Neural crest cell (in vitro differentiated cells): ENCODE measurements at regions not wholly inside any gene's neighbourhood (a gene's known extent, or its start where the extent isn't known, plus 50 kb on each side); places are given as distances from the start of the nearest gene placed in this dataset.

Source experiments
- DNase-seq: peaks from one replicate; pipeline ENCODE4 v3.0.0; 2021; ENCODE audit warnings: low read depth, mixed read lengths, low spot score
- H3K27ac Mint-ChIP-seq: one replicate; pipeline ENCODE4 v1.8.0; 2021; ENCODE audit warnings: mild to moderate bottlenecking, mixed read lengths; ENCODE audit not compliant: unreplicated experiment
- H3K27me3 Mint-ChIP-seq: 2 replicates; pipeline ENCODE4 v1.8.0; 2021; ENCODE audit warnings: low read depth, mild to moderate bottlenecking, mixed read lengths
- H3K36me3 Mint-ChIP-seq: 2 replicates; pipeline ENCODE4 v1.8.0; 2021; ENCODE audit warnings: low read depth, mild to moderate bottlenecking, mixed read lengths
- H3K4me1 Mint-ChIP-seq: 2 replicates; pipeline ENCODE4 v1.8.0; 2021; ENCODE audit warnings: mixed read lengths
- H3K4me3 Mint-ChIP-seq: one replicate; pipeline ENCODE4 v1.8.0; 2021; ENCODE audit warnings: mild to moderate bottlenecking, mixed read lengths
- H3K9me3 Mint-ChIP-seq: 2 replicates; pipeline ENCODE4 v1.8.0; 2021; ENCODE audit warnings: mixed read lengths
- TF ChIP-seq, protein P1 (sequence below): fragments of 200-600 bp; sonication (generic); conservative IDR thresholded peaks from 2 replicates; pipeline ENCODE4 v1.5.0; 2021; ENCODE audit warnings: antibody characterized with exemption, mild to moderate bottlenecking

- DNase-seq, result no peak
- H3K9me3 Mint-ChIP-seq, result peaks cover 5% of the 10 kb centered on the region
- no peak overlapping the region for H3K4me3 Mint-ChIP-seq
Measured at GRCh38 chr6:53724501-53724900, 58.9 kb upstream of the KLHL31 start.

GRCh38 chr6:53723331-53723730 is 57.8 kb upstream of the KLHL31 start:
- Mint-ChIP-seq H3K27me3 (no peaks in the 10 kb centered on the region), H3K9me3 (peaks cover 2% of the 10 kb centered on the region), H3K27ac (no peak overlapping the region), H3K4me3 (no peak overlapping the region), H3K36me3 (no peaks in the 10 kb centered on the region), H3K4me1 (peaks cover 11% of the 10 kb centered on the region)
- no peak for DNase-seq
- TF ChIP-seq, protein P1, sequence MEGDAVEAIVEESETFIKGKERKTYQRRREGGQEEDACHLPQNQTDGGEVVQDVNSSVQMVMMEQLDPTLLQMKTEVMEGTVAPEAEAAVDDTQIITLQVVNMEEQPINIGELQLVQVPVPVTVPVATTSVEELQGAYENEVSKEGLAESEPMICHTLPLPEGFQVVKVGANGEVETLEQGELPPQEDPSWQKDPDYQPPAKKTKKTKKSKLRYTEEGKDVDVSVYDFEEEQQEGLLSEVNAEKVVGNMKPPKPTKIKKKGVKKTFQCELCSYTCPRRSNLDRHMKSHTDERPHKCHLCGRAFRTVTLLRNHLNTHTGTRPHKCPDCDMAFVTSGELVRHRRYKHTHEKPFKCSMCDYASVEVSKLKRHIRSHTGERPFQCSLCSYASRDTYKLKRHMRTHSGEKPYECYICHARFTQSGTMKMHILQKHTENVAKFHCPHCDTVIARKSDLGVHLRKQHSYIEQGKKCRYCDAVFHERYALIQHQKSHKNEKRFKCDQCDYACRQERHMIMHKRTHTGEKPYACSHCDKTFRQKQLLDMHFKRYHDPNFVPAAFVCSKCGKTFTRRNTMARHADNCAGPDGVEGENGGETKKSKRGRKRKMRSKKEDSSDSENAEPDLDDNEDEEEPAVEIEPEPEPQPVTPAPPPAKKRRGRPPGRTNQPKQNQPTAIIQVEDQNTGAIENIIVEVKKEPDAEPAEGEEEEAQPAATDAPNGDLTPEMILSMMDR, result no peak

More at GRCh38 chr6:53724501-53724900, 58.9 kb upstream of the KLHL31 start:
- no peaks in the 10 kb centered on the region for H3K27me3 Mint-ChIP-seq
- TF ChIP-seq, protein P1, result no peak
- H3K36me3 Mint-ChIP-seq, result no peaks in the 10 kb centered on the region
- H3K27ac Mint-ChIP-seq, result peak overlapping the region; percentile 35
- H3K4me1 Mint-ChIP-seq, result peaks cover 17% of the 10 kb centered on the region

DNA sequence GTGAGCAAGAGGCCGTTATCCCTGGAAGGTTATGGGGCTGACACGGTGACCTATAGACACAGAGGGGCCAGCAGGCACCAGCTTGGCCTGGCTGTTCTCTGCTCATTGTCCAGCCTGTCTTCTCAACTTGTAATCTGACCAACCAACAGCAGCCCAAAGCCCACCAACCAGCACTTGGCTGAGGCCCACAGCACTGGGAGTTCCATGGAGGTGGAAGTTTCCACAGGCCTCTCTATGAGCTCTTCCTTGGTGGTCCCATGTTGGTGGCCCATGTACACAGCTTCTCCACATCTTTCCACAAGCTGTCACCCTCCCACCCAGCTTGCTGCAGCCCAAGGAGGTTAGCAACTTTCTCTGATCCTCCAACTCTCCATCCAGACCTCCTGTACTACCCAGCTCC is 56.2 kb upstream of the KLHL31 start:
- H3K27ac Mint-ChIP-seq, result no peak overlapping the region
- DNase-seq, result no peak
- H3K27me3 Mint-ChIP-seq, result no peaks in the 10 kb centered on the region
- peaks cover 2% of the 10 kb centered on the region for H3K9me3 Mint-ChIP-seq
- TF ChIP-seq, protein P1, result no peak
- no peak overlapping the region for H3K4me3 Mint-ChIP-seq
- peaks cover 10% of the 10 kb centered on the region for H3K4me1 Mint-ChIP-seq
- no peaks in the 10 kb centered on the region for H3K36me3 Mint-ChIP-seq

DNA sequence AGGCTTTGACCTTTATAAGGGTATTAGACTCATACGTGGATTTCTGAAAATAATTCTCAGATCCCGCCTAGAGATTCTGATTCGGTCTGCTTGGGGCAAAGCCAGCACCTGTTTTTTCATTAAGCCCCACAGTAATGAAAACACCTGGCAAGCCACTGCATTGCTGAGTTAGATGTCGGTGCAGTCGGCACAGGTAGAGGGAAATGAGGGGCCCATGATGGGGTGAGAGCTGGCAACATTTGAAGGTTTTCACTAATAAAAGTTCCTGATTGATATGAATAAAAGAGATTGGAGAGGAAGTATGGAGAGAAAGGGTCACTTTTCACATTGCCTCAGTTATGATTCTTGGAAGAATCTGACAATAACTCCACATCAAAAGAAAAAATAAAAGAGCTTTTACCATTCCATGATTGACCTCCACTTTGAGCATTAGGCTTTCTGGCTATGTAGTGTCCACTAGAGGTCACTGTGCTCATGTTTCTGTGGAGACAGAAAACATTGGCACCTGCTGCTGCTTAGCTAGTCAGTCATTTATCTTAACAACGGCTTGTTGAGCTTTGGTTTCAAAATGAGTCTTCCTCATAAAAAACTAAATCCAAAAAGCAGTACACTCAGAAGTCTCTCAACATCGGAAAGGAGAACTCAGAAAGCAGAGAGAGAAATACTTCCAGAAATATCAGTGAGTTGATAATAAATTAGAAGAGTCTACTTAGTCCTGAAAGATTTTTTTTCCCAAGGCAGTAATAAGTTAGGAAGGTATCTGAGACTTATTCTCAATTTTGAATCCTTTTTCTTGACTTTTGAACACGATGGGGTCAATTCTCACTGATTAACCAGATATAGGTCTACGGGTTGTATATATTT is 53.3 kb upstream of the KLHL31 start:
- Mint-ChIP-seq H3K9me3 (no peaks in the 10 kb centered on the region), H3K4me1 (peaks cover 3% of the 10 kb centered on the region), H3K27ac (no peak overlapping the region), H3K36me3 (no peaks in the 10 kb centered on the region), H3K4me3 (no peak overlapping the region), H3K27me3 (peaks cover 2% of the 10 kb centered on the region)
- DNase-seq, result no peak
- TF ChIP-seq, protein P1, result peak; percentile 91

DNA sequence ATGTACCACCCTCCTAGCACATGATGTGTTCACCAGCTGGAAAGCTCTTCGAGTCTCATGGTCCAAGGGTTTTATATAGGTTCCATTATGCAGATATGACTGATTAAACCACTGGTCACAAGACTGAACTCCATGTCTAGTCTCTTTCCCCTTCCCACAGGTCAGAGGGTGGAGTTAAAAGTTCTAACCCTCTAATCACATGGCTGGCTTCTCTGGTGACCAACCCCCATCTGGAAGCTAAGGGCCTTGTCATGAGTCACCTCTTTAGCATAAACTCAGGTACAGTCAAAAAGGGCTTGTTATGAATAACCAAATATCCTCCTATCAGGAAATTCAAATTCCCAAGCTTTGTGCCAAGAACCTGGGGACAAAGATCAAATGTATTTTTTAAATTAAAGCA is 52.0 kb upstream of the KLHL31 start:
- TF ChIP-seq, protein P1, result no peak
- H3K27me3 Mint-ChIP-seq, result peaks cover 2% of the 10 kb centered on the region
- H3K36me3 Mint-ChIP-seq, result no peaks in the 10 kb centered on the region

More for the DNA sequence above, 52.0 kb upstream of the KLHL31 start:
- no peaks in the 10 kb centered on the region for H3K4me1 Mint-ChIP-seq
- no peaks in the 10 kb centered on the region for H3K9me3 Mint-ChIP-seq
- DNase-seq, result no peak
- no peak overlapping the region for H3K4me3 Mint-ChIP-seq
- no peak overlapping the region for H3K27ac Mint-ChIP-seq
